K562 (cell line): ENCODE measurements at regions not wholly inside any gene's neighbourhood (a gene's known extent, or its start where the extent isn't known, plus 50 kb on each side); places are given as distances from the start of the nearest gene placed in this dataset.

ENCODE experiments used
- ARID1B ChIP-seq: fragments of 450-650 bp; IDR thresholded peaks from 2 replicates; pipeline ENCODE4 v1.6.1; 2016; ENCODE audit warnings: antibody characterized with exemption, mild to moderate bottlenecking, inconsistent platforms
- ASH1L ChIP-seq: fragments of 450-650 bp; IDR thresholded peaks from 2 replicates; pipeline ENCODE4 v1.6.1; 2018; ENCODE audit warnings: borderline replicate concordance, mild to moderate bottlenecking, low read depth; ENCODE audit not compliant: partially characterized antibody
- DMBX1 ChIP-seq: fragments of 250-450 bp; sonication (Bioruptor Pico); IDR thresholded peaks from 2 replicates; pipeline ENCODE4 v1.8.0; 2022; ENCODE audit warnings: inconsistent platforms, mild to moderate bottlenecking, moderate library complexity, borderline replicate concordance
- GATAD2B ChIP-seq: fragments of 450-650 bp; IDR thresholded peaks from 2 replicates; pipeline ENCODE4 v1.6.1; 2017; ENCODE audit warnings: mild to moderate bottlenecking, borderline replicate concordance
- GTF2A2 ChIP-seq: IDR thresholded peaks from 2 replicates; pipeline ENCODE4 v1.6.1; 2016; ENCODE audit warnings: mild to moderate bottlenecking, missing genetic modification characterization, missing compliant biosample characterization
- HMG20A ChIP-seq: fragments of 450-650 bp; formaldehyde crosslinking; conservative IDR thresholded peaks from 2 replicates; pipeline ENCODE4 v1.4.0; 2020; ENCODE audit warnings: mild to moderate bottlenecking, mixed read lengths
- HNRNPK ChIP-seq: fragments of 200-400 bp; formaldehyde crosslinking; IDR thresholded peaks from one replicate; pipeline ENCODE4 v1.6.1; 2018; ENCODE audit warnings: mild to moderate bottlenecking, low read depth, low read length; ENCODE audit not compliant: poor library complexity, severe bottlenecking
- MTA1 ChIP-seq: fragments of 450-650 bp; IDR thresholded peaks from 2 replicates; pipeline ENCODE4 v1.6.1; 2017; ENCODE audit warnings: borderline replicate concordance
- OTX1 ChIP-seq: fragments of 450-650 bp; formaldehyde crosslinking; IDR thresholded peaks from 2 replicates; pipeline ENCODE4 v1.4.0; 2022; ENCODE audit warnings: mild to moderate bottlenecking
- PHB ChIP-seq: fragments of 250-450 bp; sonication (Bioruptor Pico); IDR thresholded peaks from 2 replicates; pipeline ENCODE4 v1.5.0; 2021
- PTBP1 ChIP-seq: fragments of 200-400 bp; formaldehyde crosslinking; IDR thresholded peaks from 2 replicates; pipeline ENCODE4 v1.6.1; 2017; ENCODE audit warnings: low read depth, low read length
- PYGO2 ChIP-seq: fragments of 450-650 bp; IDR thresholded peaks from 2 replicates; pipeline ENCODE4 v1.6.1; 2016; ENCODE audit warnings: mild to moderate bottlenecking, missing genetic modification characterization, moderate library complexity, missing compliant biosample characterization
- SOX6 ChIP-seq: fragments of 450-650 bp; IDR thresholded peaks from 2 replicates; pipeline ENCODE4 v1.6.1; 2014; ENCODE audit warnings: mild to moderate bottlenecking
- ZNF644 ChIP-seq: fragments of 200-800 bp; sonication (Bioruptor generic); IDR thresholded peaks from 2 replicates; pipeline ENCODE4 v1.6.1; 2016; ENCODE audit warnings: low read depth, missing genetic modification characterization, missing compliant biosample characterization
- ZSCAN32 ChIP-seq: fragments of 450-650 bp; formaldehyde crosslinking; IDR thresholded peaks from 2 replicates; pipeline ENCODE4 v1.4.0; 2020; ENCODE audit warnings: mild to moderate bottlenecking, moderate library complexity
- TF ChIP-seq, protein P1 (sequence below): fragments of 450-650 bp; formaldehyde crosslinking; IDR thresholded peaks from 2 replicates; pipeline ENCODE4 v1.4.0; 2020; ENCODE audit warnings: mild to moderate bottlenecking
- TF ChIP-seq, protein P2 (sequence below): fragments of 250-450 bp; sonication (Bioruptor Pico); IDR thresholded peaks from 2 replicates; pipeline ENCODE4 v1.4.0; 2020
- TF ChIP-seq, protein P3 (sequence below): sonication (generic); formaldehyde crosslinking; IDR thresholded peaks from 2 replicates; pipeline ENCODE4 v1.4.0; 2020; ENCODE audit warnings: mild to moderate bottlenecking, missing genetic modification reagents
- TF ChIP-seq, protein P4 (sequence below), 3 experiments: IDR thresholded peaks in 2 of 3; conservative IDR thresholded peaks in 1 of 3; 2 replicates each; pipeline ENCODE4 v1.5.1; 2011 to 2012; ENCODE audit warnings: low read length in 3 of 3, mild to moderate bottlenecking in 3 of 3, control low read depth in 2 of 3, improper control_type of control experiment in 1 of 3, inconsistent platforms in 1 of 3, low read depth in 1 of 3, mixed read lengths in 1 of 3, moderate library complexity in 1 of 3; ENCODE audit not compliant: insufficient read depth in 2 of 3
- TF ChIP-seq, protein P5 (sequence below): fragments of 250-450 bp; sonication (Bioruptor Pico); IDR thresholded peaks from 2 replicates; pipeline ENCODE4 v1.5.0; 2020; ENCODE audit warnings: mild to moderate bottlenecking

DNA sequence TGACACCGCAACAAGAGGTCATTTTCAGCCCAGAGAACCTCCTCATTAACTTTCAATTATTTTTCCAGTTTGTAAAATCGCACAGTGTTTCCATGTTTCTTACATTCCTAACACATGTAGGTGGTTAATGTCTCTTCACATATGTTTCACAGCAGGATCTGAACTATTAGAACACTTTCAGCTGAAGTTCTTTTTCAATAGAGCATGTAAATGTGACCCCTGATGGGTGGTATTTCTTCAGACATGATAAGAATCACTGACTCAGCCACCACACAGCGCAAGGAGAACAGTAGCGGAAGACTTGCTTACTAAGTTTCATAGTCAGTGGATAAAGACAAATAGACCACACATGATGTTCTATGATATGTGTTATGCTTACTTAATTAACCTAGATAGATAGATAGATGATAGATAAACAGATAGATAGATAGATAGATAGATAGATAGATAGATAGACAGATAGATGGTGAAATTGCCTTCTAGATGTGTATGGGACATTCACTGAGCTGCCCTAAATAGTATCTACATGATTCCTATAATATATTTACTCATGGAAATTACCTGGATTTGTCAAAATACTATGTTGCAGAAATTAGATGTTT, 1992.1 kb upstream of the NUDT12 start (continued):
- peak; percentile 55 for TF ChIP-seq ARID1B
- no peak for TF ChIP-seq GTF2A2
- TF ChIP-seq GATAD2B, result peak; percentile 85
- TF ChIP-seq, protein P1, sequence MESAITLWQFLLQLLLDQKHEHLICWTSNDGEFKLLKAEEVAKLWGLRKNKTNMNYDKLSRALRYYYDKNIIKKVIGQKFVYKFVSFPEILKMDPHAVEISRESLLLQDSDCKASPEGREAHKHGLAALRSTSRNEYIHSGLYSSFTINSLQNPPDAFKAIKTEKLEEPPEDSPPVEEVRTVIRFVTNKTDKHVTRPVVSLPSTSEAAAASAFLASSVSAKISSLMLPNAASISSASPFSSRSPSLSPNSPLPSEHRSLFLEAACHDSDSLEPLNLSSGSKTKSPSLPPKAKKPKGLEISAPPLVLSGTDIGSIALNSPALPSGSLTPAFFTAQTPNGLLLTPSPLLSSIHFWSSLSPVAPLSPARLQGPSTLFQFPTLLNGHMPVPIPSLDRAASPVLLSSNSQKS (CRISPR knock-in tag), result no peak
- TF ChIP-seq DMBX1, result no peak
- TF ChIP-seq, protein P2, sequence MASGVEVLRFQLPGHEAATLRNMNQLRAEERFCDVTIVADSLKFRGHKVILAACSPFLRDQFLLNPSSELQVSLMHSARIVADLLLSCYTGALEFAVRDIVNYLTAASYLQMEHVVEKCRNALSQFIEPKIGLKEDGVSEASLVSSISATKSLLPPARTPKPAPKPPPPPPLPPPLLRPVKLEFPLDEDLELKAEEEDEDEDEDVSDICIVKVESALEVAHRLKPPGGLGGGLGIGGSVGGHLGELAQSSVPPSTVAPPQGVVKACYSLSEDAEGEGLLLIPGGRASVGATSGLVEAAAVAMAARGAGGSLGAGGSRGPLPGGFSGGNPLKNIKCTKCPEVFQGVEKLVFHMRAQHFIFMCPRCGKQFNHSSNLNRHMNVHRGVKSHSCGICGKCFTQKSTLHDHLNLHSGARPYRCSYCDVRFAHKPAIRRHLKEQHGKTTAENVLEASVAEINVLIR (CRISPR knock-in tag), result no peak
- TF ChIP-seq PTBP1, result no peak
- TF ChIP-seq HNRNPK, result no peak
- TF ChIP-seq ZNF644, result no peak
- TF ChIP-seq, protein P3, sequence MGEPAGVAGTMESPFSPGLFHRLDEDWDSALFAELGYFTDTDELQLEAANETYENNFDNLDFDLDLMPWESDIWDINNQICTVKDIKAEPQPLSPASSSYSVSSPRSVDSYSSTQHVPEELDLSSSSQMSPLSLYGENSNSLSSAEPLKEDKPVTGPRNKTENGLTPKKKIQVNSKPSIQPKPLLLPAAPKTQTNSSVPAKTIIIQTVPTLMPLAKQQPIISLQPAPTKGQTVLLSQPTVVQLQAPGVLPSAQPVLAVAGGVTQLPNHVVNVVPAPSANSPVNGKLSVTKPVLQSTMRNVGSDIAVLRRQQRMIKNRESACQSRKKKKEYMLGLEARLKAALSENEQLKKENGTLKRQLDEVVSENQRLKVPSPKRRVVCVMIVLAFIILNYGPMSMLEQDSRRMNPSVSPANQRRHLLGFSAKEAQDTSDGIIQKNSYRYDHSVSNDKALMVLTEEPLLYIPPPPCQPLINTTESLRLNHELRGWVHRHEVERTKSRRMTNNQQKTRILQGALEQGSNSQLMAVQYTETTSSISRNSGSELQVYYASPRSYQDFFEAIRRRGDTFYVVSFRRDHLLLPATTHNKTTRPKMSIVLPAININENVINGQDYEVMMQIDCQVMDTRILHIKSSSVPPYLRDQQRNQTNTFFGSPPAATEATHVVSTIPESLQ (CRISPR knock-in tag), result no peak
- TF ChIP-seq SOX6, result no peak
- TF ChIP-seq OTX1, result no peak
- TF ChIP-seq, protein P4, sequence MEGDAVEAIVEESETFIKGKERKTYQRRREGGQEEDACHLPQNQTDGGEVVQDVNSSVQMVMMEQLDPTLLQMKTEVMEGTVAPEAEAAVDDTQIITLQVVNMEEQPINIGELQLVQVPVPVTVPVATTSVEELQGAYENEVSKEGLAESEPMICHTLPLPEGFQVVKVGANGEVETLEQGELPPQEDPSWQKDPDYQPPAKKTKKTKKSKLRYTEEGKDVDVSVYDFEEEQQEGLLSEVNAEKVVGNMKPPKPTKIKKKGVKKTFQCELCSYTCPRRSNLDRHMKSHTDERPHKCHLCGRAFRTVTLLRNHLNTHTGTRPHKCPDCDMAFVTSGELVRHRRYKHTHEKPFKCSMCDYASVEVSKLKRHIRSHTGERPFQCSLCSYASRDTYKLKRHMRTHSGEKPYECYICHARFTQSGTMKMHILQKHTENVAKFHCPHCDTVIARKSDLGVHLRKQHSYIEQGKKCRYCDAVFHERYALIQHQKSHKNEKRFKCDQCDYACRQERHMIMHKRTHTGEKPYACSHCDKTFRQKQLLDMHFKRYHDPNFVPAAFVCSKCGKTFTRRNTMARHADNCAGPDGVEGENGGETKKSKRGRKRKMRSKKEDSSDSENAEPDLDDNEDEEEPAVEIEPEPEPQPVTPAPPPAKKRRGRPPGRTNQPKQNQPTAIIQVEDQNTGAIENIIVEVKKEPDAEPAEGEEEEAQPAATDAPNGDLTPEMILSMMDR (IDR thresholded peaks at IDR 0.05 in 2 of 3, conservative IDR thresholded peaks at IDR 0.05 in 1 of 3; ENCODE audit: insufficient read depth in 2 of 3, low read depth in 1 of 3, low read length in 3 of 3), result no peak
- no peak for TF ChIP-seq ZSCAN32 (CRISPR knock-in tag)
- no peak for TF ChIP-seq PHB (CRISPR knock-in tag)
- no peak for TF ChIP-seq HMG20A (CRISPR knock-in tag)
- TF ChIP-seq MTA1, result peak; percentile 48; the same call in 1 of the 2 replicates
- no peak for TF ChIP-seq PYGO2 (tag)
- TF ChIP-seq ASH1L, result no peak
- TF ChIP-seq, protein P5, sequence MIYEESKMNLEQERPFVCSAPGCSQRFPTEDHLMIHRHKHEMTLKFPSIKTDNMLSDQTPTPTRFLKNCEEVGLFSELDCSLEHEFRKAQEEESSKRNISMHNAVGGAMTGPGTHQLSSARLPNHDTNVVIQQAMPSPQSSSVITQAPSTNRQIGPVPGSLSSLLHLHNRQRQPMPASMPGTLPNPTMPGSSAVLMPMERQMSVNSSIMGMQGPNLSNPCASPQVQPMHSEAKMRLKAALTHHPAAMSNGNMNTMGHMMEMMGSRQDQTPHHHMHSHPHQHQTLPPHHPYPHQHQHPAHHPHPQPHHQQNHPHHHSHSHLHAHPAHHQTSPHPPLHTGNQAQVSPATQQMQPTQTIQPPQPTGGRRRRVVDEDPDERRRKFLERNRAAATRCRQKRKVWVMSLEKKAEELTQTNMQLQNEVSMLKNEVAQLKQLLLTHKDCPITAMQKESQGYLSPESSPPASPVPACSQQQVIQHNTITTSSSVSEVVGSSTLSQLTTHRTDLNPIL (CRISPR knock-in tag), result no peak
